Right lobe of liver (tissue), 6 donors: ENCODE measurements at regions not wholly inside any gene's neighbourhood (a gene's known extent, or its start where the extent isn't known, plus 50 kb on each side); places are given as distances from the start of the nearest gene placed in this dataset.

Experiments
- ATAC-seq, 4 donors: fragments of 200-7000 bp; cut with Tn5 transposase; one replicate each; pipeline ENCODE4 v1.9.1; 2020; ENCODE audit warnings: mild to moderate bottlenecking in 4 of 4, moderate library complexity in 4 of 4
- DNase-seq, 3 donors: peaks; one replicate each; pipeline ENCODE4 v3.0.0-alpha.2; 2020
- H3K27ac ChIP-seq, 3 donors: fragments of 200-600 bp; one replicate each; pipeline ENCODE4 v1.8.0; 2022
- H3K27me3 ChIP-seq, 2 donors: fragments of 200-600 bp; one replicate each; pipeline ENCODE4 v1.8.0; 2022
- H3K36me3 ChIP-seq, 4 donors: fragments of 200-600 bp; sonication (generic) in 1 of 4; one replicate each; pipeline versions ENCODE4 v1.5.1 to v1.8.0; 2017 to 2022; ENCODE audit warnings: control low read depth in 1 of 4
- H3K4me1 ChIP-seq, 4 donors: fragments of 200-600 bp; sonication (generic) in 1 of 4; one replicate each; pipeline versions ENCODE4 v1.5.1 to v1.8.0; 2017 to 2022; ENCODE audit warnings: control low read depth in 1 of 4
- H3K4me3 ChIP-seq, 3 donors: fragments of 200-600 bp; one replicate each; pipeline ENCODE4 v1.8.0; 2022
- H3K9me3 ChIP-seq, 4 donors: fragments of 200-600 bp; sonication (generic) in 1 of 4; one replicate each; pipeline versions ENCODE4 v1.5.1 to v1.8.0; 2017 to 2022; ENCODE audit warnings: control low read depth in 1 of 4
- POLR2A ChIP-seq: fragments of 450-650 bp; IDR thresholded peaks from one replicate; pipeline ENCODE4 v1.6.1; 2017; ENCODE audit warnings: antibody characterized with exemption, mild to moderate bottlenecking
- WGBS: methylation state at CpG from one replicate; pipeline ENCODE4 v1.1.6; 2018; ENCODE audit warnings: low coverage, low lambda C conversion rate; ENCODE audit not compliant: insufficient coverage; ENCODE audit errors: missing lambda C conversion rate; 5-methylcytosine and 5-hydroxymethylcytosine counted together
- intact Hi-C, 2 donors: fragments of 100-400 bp; cut with DNase I; formaldehyde crosslinking; loops; one replicate each; pipeline versions ENCODE4 v1.11.2 to v1.14.1; 2022
- TF ChIP-seq, protein P1 (sequence below), 4 donors: fragments of 200-600 bp in 3 of 4; fragments of 450-650 bp in 1 of 4; IDR thresholded peaks; one replicate each; pipeline versions ENCODE4 v1.5.1 to v1.8.0; 2016 to 2022; ENCODE audit warnings: antibody characterized with exemption in 4 of 4, mild to moderate bottlenecking in 2 of 4
- donor health status: DM: no; HTN: yes; CAD: no.
- donor health status: DM: no; HTN: no; CAD: no.
- donor health status: DM: no; HTN: no; CAD: no.
- donor health status: DM: no; HTN: yes; CAD: no.
- donor health status: DM: no; HTN: yes; CAD: no.

DNA sequence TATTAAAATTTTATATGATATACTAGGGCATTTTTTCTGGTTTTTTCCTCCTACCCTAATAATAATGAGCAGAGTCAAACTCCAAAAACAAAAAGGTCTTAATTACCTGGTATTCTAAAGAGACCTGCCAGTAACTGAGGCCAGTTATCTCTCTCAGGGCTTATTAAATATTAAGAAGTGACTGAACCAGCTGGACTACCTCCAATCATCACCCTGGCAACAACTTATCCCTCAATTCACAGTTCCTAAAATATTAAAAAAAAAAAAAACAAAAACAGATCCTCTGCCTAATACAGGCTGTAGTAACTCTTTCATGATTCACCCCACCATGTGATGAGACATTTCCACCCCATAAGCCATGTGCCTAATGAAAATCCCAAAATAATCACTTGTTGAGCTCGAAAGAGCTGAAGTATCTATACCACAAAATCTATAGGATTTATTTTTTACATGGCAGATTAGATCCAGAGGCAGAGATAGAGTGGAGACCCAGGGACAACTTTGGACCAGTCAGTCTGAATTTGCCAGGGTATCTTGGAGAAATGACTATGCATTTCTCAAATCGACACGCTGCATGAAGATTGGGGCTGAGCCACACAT lies 698.0 kb downstream of the FAT4 start:
- WGBS: 69% methylated on average over 3 of the region's 3 CpGs
- no peak for DNase-seq
- intact Hi-C loops: no loop called here
- no peaks in the 10 kb centered on the region for H3K9me3 ChIP-seq
- no peaks in the 10 kb centered on the region for H3K4me1 ChIP-seq
- no peak for ATAC-seq
- TF ChIP-seq POLR2A: no peak
- TF ChIP-seq, protein P1, sequence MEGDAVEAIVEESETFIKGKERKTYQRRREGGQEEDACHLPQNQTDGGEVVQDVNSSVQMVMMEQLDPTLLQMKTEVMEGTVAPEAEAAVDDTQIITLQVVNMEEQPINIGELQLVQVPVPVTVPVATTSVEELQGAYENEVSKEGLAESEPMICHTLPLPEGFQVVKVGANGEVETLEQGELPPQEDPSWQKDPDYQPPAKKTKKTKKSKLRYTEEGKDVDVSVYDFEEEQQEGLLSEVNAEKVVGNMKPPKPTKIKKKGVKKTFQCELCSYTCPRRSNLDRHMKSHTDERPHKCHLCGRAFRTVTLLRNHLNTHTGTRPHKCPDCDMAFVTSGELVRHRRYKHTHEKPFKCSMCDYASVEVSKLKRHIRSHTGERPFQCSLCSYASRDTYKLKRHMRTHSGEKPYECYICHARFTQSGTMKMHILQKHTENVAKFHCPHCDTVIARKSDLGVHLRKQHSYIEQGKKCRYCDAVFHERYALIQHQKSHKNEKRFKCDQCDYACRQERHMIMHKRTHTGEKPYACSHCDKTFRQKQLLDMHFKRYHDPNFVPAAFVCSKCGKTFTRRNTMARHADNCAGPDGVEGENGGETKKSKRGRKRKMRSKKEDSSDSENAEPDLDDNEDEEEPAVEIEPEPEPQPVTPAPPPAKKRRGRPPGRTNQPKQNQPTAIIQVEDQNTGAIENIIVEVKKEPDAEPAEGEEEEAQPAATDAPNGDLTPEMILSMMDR (IDR thresholded peaks at IDR 0.05): no peak
- no peaks in the 10 kb centered on the region for H3K27me3 ChIP-seq
- no peak overlapping the region for H3K27ac ChIP-seq
- no peaks in the 10 kb centered on the region for H3K36me3 ChIP-seq
- H3K4me3 ChIP-seq: no peak overlapping the region

DNA sequence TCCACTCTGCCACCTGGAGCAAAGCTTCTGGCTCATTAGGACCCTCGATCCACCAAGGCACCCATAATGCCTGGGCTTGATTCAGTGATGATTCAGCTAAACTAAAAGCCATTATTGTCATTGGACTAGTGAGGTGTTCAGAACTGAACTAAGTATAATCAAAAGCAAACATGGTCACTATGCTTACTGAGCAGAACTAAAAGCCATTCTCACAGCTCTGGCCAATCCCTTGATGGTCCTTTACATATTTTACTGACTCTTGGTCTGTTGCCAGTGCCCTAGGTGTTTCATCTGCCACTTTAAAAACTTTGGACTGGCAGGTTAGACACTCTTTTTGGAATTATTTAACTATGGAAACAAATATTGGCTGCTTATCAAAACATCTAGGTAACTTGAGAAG lies 703.5 kb downstream of the FAT4 start:
- WGBS: 50% methylated on average over 1 of the region's 1 CpG
- H3K27ac ChIP-seq: no peak overlapping the region
- ATAC-seq: no peak

DNA sequence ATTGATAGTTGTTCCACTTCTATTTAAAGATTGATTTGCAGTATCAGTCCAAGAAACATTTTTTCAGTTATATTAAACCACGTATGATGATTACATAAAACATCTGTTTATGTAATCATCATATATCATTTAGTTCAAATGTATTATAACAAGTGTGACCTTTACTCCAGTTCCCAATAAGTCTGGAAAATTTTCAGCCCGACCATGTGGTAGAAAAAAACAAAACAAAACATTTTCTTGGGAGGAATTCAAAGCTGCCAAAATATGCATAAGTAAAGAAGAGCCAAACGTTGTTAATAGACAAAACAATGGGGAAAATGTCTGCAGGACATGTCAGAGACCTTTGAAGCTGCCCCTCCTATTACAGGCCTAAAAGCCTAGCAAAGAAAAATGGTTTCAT lies 709.1 kb downstream of the FAT4 start:
- no peaks in the 10 kb centered on the region for H3K9me3 ChIP-seq
- intact Hi-C loops: no loop called here
- no peak overlapping the region for H3K27ac ChIP-seq
- no peak overlapping the region for H3K4me3 ChIP-seq
- no peak for TF ChIP-seq POLR2A
- TF ChIP-seq, protein P1 (IDR thresholded peaks at IDR 0.05): no peak
- ATAC-seq (no peak), DNase-seq (no peak)
- H3K36me3 ChIP-seq: no peaks in the 10 kb centered on the region
- WGBS: 36% methylated on average over 3 of the region's 3 CpGs
- H3K27me3 ChIP-seq: no peaks in the 10 kb centered on the region
- H3K4me1 ChIP-seq: no peaks in the 10 kb centered on the region

More for the DNA sequence above, 703.5 kb downstream of the FAT4 start:
- Histone ChIP-seq H3K9me3 (no peaks in the 10 kb centered on the region), H3K36me3 (no peaks in the 10 kb centered on the region), H3K27me3 (no peaks in the 10 kb centered on the region), H3K4me1 (no peaks in the 10 kb centered on the region), H3K4me3 (no peak overlapping the region)
- no peak for DNase-seq
- intact Hi-C loops: no loop called here
- TF ChIP-seq, protein P1 (IDR thresholded peaks at IDR 0.05): no peak
- TF ChIP-seq POLR2A: no peak

DNA sequence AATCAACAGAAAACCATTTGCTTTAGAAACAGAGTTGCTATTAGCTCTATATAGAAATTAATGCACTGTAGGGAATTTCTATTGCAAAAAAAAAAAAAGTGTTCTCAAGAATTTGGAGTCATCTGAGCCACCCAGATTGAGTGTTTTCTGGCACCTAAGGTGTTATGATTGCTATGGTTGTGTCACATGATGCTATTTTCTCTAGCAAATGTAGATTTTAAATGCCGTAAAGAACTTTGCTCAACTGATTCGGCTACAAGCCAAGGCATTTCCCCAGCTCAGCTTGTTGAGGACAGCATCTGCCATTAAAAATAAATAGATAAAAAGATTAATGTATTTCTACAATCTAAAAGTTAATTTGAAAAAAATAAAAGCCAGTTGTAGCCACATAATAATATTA lies 712.8 kb downstream of the FAT4 start:
- DNase-seq (no peak), ATAC-seq (no peak)
- 65% methylated on average over 2 of the region's 2 CpGs for WGBS
- no peaks in the 10 kb centered on the region for H3K4me1 ChIP-seq
- H3K27me3 ChIP-seq: no peaks in the 10 kb centered on the region
- TF ChIP-seq, protein P1 (IDR thresholded peaks at IDR 0.05): no peak
- no peak for TF ChIP-seq POLR2A
- intact Hi-C loops: no loop called here
- no peaks in the 10 kb centered on the region for H3K9me3 ChIP-seq
- H3K4me3 ChIP-seq: no peak overlapping the region
- no peaks in the 10 kb centered on the region for H3K36me3 ChIP-seq
- H3K27ac ChIP-seq: no peak overlapping the region

DNA sequence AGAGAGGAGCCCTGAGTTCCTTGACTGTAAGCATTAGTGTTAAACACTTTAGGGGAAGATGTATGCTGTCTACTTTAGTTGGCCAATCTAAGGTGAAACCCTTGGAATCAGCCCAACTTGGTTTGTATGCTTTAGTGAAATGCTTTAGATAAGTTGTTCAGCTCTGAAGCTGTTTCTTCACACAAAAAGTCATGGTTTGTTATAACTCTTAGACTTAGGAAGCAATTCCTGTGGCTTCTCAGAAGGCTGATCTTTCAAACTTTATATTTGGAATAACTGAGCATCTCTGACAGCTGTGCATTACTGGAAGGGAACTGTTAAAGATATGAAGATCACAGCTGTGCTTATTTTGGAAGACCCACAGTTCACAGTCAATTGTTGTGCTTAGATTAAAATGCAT lies 714.1 kb downstream of the FAT4 start:
- H3K27me3 ChIP-seq: no peaks in the 10 kb centered on the region
- no peaks in the 10 kb centered on the region for H3K4me1 ChIP-seq
- H3K4me3 ChIP-seq: no peak overlapping the region
- intact Hi-C loops: no loop called here
- no peaks in the 10 kb centered on the region for H3K9me3 ChIP-seq
- DNase-seq (no peak), ATAC-seq (no peak)
- no peak overlapping the region for H3K27ac ChIP-seq
- H3K36me3 ChIP-seq: no peaks in the 10 kb centered on the region
- no peak for TF ChIP-seq POLR2A
